ACC112 (cell line): ENCODE measurements at regions not wholly inside any gene's neighbourhood (a gene's known extent, or its start where the extent isn't known, plus 50 kb on each side); places are given as distances from the start of the nearest gene placed in this dataset.

ENCODE experiments used
- H2AFZ ChIP-seq: fragments of 200-600 bp; sonication (generic); one replicate; pipeline ENCODE4 v1.6.0; 2017; ENCODE audit warnings: antibody characterized with exemption, low read length; ENCODE audit not compliant: unreplicated experiment
- H3K27ac ChIP-seq: fragments of 200-600 bp; sonication (generic); 2 replicates; pipeline ENCODE4 v1.5.1; 2014; ENCODE audit warnings: low read depth, mild to moderate bottlenecking, antibody characterized with exemption, low read length, moderate library complexity
- H3K27me3 ChIP-seq: fragments of 200-600 bp; sonication (generic); 2 replicates; pipeline ENCODE4 v1.6.1; 2014; ENCODE audit warnings: mild to moderate bottlenecking, antibody characterized with exemption, low read length, moderate library complexity, mixed read lengths; ENCODE audit not compliant: insufficient read depth
- H3K36me3 ChIP-seq: fragments of 200-600 bp; sonication (generic); 2 replicates; pipeline ENCODE4 v1.6.1; 2016; ENCODE audit warnings: mild to moderate bottlenecking, antibody characterized with exemption, low read length, moderate library complexity, mixed read lengths; ENCODE audit not compliant: insufficient read depth
- H3K4me1 ChIP-seq: fragments of 200-600 bp; sonication (generic); one replicate; pipeline ENCODE4 v1.6.1; 2016; ENCODE audit warnings: low read length, mixed read lengths; ENCODE audit not compliant: insufficient read depth, unreplicated experiment, control insufficient read depth
- H3K4me3 ChIP-seq: fragments of 200-600 bp; sonication (generic); 2 replicates; pipeline ENCODE4 v1.5.1; 2014; ENCODE audit warnings: mild to moderate bottlenecking, low read depth, low read length
- H3K79me2 ChIP-seq: fragments of 200-600 bp; sonication (generic); one replicate; pipeline ENCODE4 v1.6.0; 2016; ENCODE audit warnings: low read length; ENCODE audit not compliant: control insufficient read depth, unreplicated experiment, insufficient read depth

DNA sequence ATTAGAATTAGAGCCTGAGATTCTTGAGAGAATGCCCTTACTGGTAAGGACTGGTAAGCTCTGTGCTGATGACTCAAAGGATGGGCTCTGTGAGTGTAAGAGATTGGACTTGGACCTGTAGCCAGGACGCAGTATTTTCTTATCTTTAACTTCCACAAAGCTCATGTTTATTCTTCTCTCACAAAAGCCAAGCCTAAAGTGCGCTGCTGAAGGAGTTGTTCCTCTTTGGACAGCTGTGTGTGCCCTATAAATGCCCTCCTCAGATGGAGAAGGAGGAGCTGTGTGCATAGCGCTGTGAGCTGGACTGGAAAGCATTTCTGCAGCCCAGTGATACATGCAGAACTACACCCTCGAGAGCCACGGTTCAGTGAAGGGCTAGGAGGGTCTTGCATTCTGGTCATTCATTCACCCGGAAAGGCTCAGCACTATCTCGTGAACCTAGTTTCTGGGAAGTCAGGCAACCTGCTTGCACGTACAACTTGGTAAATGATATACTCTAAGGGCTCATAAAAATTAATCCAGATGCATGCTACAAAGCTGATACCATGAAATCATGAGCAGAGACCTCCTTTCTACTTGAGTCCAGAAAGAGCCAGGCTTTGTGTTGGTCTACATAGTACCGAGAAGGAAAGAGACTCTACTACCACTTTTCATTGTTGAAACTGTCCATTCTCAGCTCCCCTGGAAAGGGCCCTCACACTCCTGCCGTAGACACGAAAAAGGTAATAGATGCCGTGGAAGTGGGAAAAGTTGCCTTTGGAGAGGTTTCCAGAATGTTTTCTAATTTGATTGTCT, 103.0 kb upstream of the TBL1XR1 start:
- Histone ChIP-seq H3K79me2 (no peaks in the 10 kb centered on the region), H3K27ac (no peak overlapping the region), H3K27me3 (no peaks in the 10 kb centered on the region), H3K4me3 (no peak overlapping the region), H3K4me1 (peaks cover 6% of the 10 kb centered on the region), H2AFZ (peak overlapping the region; percentile 66), H3K36me3 (no peaks in the 10 kb centered on the region)

- Histone ChIP-seq H3K79me2 (no peaks in the 10 kb centered on the region), H3K4me1 (peaks cover 8% of the 10 kb centered on the region), H3K27ac (no peak overlapping the region), H2AFZ (no peak overlapping the region), H3K4me3 (no peak overlapping the region), H3K36me3 (no peaks in the 10 kb centered on the region), H3K27me3 (no peaks in the 10 kb centered on the region)
Observed at GRCh38 chr3:177300842-177301241, 103.6 kb upstream of the TBL1XR1 start.

DNA sequence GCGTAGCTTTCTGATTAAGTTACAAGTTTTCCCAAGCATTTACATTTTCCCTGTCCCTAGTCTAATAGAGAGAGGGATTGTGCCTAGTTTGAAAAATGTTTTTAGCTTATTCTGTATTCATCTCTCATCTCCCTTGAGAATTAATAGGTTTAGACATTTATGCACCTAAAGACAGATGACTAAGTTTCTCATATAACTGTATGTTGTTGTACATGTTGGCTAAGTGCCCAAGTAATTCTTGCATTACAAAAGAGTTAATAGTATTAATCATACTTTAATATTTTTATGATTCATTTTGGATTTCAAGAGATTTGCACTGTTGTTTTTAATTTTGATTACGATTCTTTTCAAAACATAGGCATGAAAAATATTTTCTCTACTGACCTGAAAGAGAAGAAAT, 109.0 kb upstream of the TBL1XR1 start:
- Histone ChIP-seq H3K36me3 (no peaks in the 10 kb centered on the region), H3K4me1 (peaks cover 8% of the 10 kb centered on the region), H3K4me3 (no peak overlapping the region), H2AFZ (no peak overlapping the region), H3K27me3 (no peaks in the 10 kb centered on the region), H3K79me2 (no peaks in the 10 kb centered on the region), H3K27ac (no peak overlapping the region)

- Histone ChIP-seq H3K79me2 (no peaks in the 10 kb centered on the region), H3K4me3 (no peak overlapping the region), H3K27ac (no peak overlapping the region), H2AFZ (no peak overlapping the region), H3K4me1 (peaks cover 8% of the 10 kb centered on the region), H3K36me3 (no peaks in the 10 kb centered on the region), H3K27me3 (no peaks in the 10 kb centered on the region)
Observed at GRCh38 chr3:177307391-177307790, 110.1 kb upstream of the TBL1XR1 start.

DNA sequence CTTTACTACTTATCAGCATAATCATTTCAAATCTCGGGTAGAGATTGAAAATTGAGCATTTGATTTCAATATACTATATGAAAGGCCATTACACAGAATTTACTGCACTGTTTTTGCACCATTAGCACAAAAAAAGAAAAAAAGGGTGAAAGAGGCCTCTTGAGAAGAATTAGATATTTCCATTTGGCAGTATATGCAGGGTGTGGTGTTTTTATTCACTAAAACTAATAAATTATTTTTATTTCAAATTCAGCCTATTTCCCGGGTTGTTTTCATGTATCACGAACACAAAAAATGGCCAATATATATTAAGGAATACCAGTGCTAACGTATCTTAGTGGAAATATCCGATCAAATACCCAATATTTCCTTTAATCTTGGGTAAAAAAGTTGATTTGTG, 110.5 kb upstream of the TBL1XR1 start:
- Histone ChIP-seq H3K36me3 (no peaks in the 10 kb centered on the region), H3K27ac (no peak overlapping the region), H3K4me1 (peaks cover 8% of the 10 kb centered on the region), H3K4me3 (no peak overlapping the region), H3K27me3 (no peaks in the 10 kb centered on the region), H2AFZ (no peak overlapping the region), H3K79me2 (no peaks in the 10 kb centered on the region)

DNA sequence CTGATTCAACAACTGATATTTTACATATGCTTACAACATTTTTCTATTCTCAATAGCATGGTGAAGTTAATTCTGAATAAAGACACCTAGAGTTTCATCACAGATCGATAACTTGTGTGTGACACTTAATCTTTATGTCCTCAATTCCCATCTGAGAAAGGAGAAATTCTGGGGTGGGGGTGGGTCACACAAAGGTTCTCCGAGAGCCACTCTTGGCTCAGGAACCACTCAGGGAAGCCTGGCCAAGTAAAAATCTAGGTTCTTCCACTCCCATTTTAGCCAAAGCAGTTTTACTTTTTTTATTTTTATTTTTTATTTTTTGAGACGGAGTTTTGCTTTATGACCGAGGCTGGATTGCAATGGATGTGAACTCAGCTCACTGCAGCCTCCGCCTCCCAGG, 111.0 kb upstream of the TBL1XR1 start:
- no peak overlapping the region for H3K27ac ChIP-seq
- no peaks in the 10 kb centered on the region for H3K27me3 ChIP-seq
- no peaks in the 10 kb centered on the region for H3K36me3 ChIP-seq
- peaks cover 8% of the 10 kb centered on the region for H3K4me1 ChIP-seq
- no peaks in the 10 kb centered on the region for H3K79me2 ChIP-seq
- H3K4me3 ChIP-seq = no peak overlapping the region
- no peak overlapping the region for H2AFZ ChIP-seq

- Histone ChIP-seq H3K36me3 (no peaks in the 10 kb centered on the region), H3K27me3 (no peaks in the 10 kb centered on the region), H3K4me1 (peaks cover 8% of the 10 kb centered on the region), H3K79me2 (no peaks in the 10 kb centered on the region), H2AFZ (no peak overlapping the region), H3K27ac (no peak overlapping the region), H3K4me3 (no peak overlapping the region)
Observed at GRCh38 chr3:177308911-177309310, 111.6 kb upstream of the TBL1XR1 start.

- Histone ChIP-seq H3K4me1 (no peaks in the 10 kb centered on the region), H3K79me2 (no peaks in the 10 kb centered on the region), H2AFZ (no peak overlapping the region), H3K4me3 (no peak overlapping the region), H3K36me3 (no peaks in the 10 kb centered on the region), H3K27ac (no peak overlapping the region), H3K27me3 (no peaks in the 10 kb centered on the region)
Observed at GRCh38 chr3:177312491-177312890, 115.2 kb upstream of the TBL1XR1 start.

- Histone ChIP-seq H3K27ac (no peak overlapping the region), H2AFZ (no peak overlapping the region), H3K36me3 (no peaks in the 10 kb centered on the region), H3K79me2 (no peaks in the 10 kb centered on the region), H3K4me1 (no peaks in the 10 kb centered on the region), H3K4me3 (no peak overlapping the region), H3K27me3 (no peaks in the 10 kb centered on the region)
Observed at GRCh38 chr3:177314897-177315296, 117.6 kb upstream of the TBL1XR1 start.

DNA sequence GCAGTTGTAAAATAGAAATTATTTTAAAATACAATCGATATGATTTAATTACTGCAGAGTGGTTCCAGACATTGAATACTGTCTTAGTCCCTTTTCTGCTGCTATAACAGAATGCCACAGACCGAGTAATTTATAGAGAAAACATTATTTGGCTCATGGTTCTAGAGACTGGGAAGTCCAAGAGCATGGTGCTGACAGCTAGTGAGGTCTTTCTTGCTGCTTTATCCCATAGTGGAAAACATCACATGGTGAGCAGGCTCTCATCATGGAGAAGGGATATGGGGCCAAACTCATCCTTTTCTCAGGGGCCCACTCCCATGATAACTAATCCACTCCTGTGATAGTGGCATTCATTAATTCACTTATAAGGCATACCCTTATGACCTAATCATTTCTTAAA, 120.0 kb upstream of the TBL1XR1 start:
- no peaks in the 10 kb centered on the region for H3K27me3 ChIP-seq
- no peak overlapping the region for H2AFZ ChIP-seq
- no peak overlapping the region for H3K27ac ChIP-seq
- H3K79me2 ChIP-seq = no peaks in the 10 kb centered on the region
- peaks cover 3% of the 10 kb centered on the region for H3K4me1 ChIP-seq
- H3K4me3 ChIP-seq = no peak overlapping the region
- no peaks in the 10 kb centered on the region for H3K36me3 ChIP-seq

DNA sequence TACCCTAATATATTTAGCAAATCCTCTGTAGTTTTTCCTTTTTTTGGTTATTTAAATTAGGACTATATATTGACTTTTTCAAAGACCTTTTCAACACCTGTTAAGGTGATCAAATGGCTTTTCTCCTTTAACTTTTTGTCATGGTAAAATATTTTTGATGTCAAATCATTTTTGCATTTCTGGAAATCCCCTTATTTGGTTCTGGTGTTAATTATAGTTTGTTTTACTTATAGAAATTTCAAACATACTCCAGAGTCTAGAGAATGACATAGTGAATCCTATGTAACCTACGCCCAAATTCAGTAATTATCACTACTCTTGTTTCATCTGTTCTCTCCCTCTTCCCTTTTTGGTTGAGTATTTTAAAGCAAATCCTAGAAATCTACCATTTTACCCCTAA, 121.3 kb upstream of the TBL1XR1 start:
- no peak overlapping the region for H3K27ac ChIP-seq
- H3K36me3 ChIP-seq = no peaks in the 10 kb centered on the region
- H3K79me2 ChIP-seq = no peaks in the 10 kb centered on the region
- no peak overlapping the region for H3K4me3 ChIP-seq
- no peak overlapping the region for H2AFZ ChIP-seq
- H3K27me3 ChIP-seq = no peaks in the 10 kb centered on the region
- H3K4me1 ChIP-seq = peaks cover 3% of the 10 kb centered on the region
